ENCODE measurements at regions not wholly inside any gene's neighbourhood (a gene's known extent, or its start where the extent isn't known, plus 50 kb on each side); places are given as distances from the start of the nearest gene placed in this dataset.

DNA sequence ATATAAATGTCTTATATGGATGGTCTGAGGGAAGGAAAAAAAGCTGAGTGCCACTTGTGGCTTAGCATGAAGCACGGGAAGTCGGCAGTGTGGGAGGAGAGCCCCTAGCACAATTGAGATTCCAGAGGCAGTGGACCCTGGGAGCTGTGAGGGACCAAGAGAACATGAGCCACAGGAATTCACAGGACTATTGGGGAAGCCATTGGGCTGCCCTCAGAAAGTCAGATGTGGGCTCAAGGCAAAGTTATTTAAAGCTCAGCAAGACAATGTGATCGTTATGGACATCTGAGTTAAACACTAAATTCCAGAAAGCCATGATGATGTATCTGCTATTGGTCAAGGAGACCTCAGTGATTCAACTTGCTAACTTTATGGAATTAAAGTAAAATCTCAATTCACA, 380.8 kb upstream of the IL12A start:
- 69 to 75% (median 72%) methylated on average over 3 of the region's 3 CpGs for WGBS, 4 donors
- no peak for TF ChIP-seq POLR2A (IDR thresholded peaks at IDR 0.05)
- TF ChIP-seq, protein P1, sequence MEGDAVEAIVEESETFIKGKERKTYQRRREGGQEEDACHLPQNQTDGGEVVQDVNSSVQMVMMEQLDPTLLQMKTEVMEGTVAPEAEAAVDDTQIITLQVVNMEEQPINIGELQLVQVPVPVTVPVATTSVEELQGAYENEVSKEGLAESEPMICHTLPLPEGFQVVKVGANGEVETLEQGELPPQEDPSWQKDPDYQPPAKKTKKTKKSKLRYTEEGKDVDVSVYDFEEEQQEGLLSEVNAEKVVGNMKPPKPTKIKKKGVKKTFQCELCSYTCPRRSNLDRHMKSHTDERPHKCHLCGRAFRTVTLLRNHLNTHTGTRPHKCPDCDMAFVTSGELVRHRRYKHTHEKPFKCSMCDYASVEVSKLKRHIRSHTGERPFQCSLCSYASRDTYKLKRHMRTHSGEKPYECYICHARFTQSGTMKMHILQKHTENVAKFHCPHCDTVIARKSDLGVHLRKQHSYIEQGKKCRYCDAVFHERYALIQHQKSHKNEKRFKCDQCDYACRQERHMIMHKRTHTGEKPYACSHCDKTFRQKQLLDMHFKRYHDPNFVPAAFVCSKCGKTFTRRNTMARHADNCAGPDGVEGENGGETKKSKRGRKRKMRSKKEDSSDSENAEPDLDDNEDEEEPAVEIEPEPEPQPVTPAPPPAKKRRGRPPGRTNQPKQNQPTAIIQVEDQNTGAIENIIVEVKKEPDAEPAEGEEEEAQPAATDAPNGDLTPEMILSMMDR (IDR thresholded peaks at IDR 0.05), result no peak
- intact Hi-C loops (cut with DNase I), result no loop called here

DNA sequence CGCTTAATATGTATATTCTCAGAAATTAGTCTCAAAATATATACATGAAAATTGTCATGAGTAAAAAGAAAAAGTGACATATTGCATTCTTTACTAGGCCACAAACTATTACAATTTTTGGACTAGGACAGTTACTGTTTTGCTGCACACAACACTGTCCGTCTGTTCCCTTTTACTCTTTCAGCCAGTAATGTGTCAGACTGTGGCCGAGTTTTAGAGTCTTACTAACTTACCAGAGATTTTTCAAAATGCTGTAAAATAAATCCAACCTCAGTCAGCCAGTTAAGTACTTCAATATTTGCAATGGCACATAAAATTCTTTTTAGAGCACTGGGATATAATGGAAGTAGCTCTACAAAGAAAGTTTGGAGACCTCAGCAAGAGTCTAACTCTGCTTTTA, 380.3 kb upstream of the IL12A start:
- H3K36me3 ChIP-seq (replicated peaks in 1 of 2), result no peaks in the 10 kb centered on the region
- TF ChIP-seq, protein P1 (IDR thresholded peaks at IDR 0.05), result no peak
- TF ChIP-seq POLR2A (IDR thresholded peaks at IDR 0.05), result no peak
- H3K27me3 ChIP-seq, result no peaks in the 10 kb centered on the region
- intact Hi-C loops (cut with DNase I), result no loop called here
- DNase-seq, result no peak
- 67 to 82% (median 74%) methylated on average over 3 of the region's 3 CpGs for WGBS, 4 donors
- H3K27ac ChIP-seq, result no peak overlapping the region
- no peaks in the 10 kb centered on the region for H3K4me1 ChIP-seq (replicated peaks in 1 of 2)
- H3K9me3 ChIP-seq (replicated peaks in 1 of 3), result no peaks in the 10 kb centered on the region
- H3K4me3 ChIP-seq, result no peak overlapping the region

More for the DNA sequence above, 380.8 kb upstream of the IL12A start:
- Histone ChIP-seq H3K4me1 (replicated peaks in 1 of 2) (no peaks in the 10 kb centered on the region), H3K4me3 (no peak overlapping the region), H3K36me3 (replicated peaks in 1 of 2) (no peaks in the 10 kb centered on the region), H3K27ac (no peak overlapping the region), H3K27me3 (no peaks in the 10 kb centered on the region), H3K9me3 (replicated peaks in 1 of 3) (no peaks in the 10 kb centered on the region)
- no peak for DNase-seq

DNA sequence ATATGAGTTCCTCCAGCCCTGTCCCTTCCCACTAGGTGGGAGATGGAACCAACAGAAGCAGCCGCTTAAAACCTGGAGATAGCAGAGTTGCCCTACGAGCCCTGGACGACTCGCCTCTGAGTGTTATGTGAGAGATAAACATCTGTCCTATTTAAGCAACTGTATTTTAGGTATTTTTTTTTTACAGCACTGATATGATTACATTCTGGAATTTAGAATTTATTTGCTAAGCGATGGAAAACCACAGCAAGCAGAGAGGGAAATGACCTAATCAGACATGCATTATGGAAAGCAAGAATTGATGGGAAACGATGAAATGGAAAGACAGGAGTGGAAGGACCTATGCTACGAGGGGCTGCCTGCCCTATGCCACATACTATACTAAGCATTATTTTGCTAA, 379.0 kb upstream of the IL12A start:
- H3K9me3 ChIP-seq (replicated peaks in 1 of 3), result no peaks in the 10 kb centered on the region
- H3K27me3 ChIP-seq, result no peaks in the 10 kb centered on the region
- H3K4me1 ChIP-seq (replicated peaks in 1 of 2), result no peaks in the 10 kb centered on the region
- no peak overlapping the region for H3K4me3 ChIP-seq
- DNase-seq, result no peak
- intact Hi-C loops (cut with DNase I), result loop anchor here (10.0 kb wide), 1 partner anchor 195 kb away; no protein-coding TSS in a partner anchor
- WGBS, 4 donors, result 74 to 80% (median 76%) methylated on average over 7 of the region's 7 CpGs
- TF ChIP-seq POLR2A (IDR thresholded peaks at IDR 0.05), result no peak
- TF ChIP-seq, protein P1 (IDR thresholded peaks at IDR 0.05), result no peak
- no peaks in the 10 kb centered on the region for H3K36me3 ChIP-seq (replicated peaks in 1 of 2)
- no peak overlapping the region for H3K27ac ChIP-seq

DNA sequence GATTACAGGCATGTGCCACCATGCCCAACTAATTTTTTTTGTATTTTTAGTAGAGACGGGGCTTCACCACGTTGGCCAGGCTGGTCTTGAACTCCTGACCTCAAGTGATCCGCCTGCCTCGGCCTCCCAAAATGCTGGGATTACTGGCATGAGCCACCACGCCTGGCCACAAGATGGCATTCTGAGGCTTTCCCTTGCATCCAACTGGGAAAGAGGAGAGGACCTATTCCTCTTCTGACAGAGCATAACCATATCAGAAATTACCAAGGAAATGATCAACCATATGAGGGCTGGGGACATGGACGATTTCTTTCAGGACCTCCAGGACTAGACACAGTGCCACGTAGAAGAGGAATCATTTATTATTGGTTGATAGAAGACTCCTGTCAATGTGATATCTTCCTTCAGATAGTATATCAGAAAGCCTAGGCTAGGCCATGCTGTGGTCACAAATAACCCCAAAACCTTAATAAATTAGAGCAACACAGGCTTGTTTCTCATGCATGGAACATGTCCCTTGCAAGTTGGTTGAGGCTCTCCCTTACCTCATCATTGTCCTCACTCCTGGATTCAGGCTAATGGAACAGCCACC, 372.3 kb upstream of the IL12A start:
- peak in 5 of 7 donors; percentile 7 to 60 (median 14) for DNase-seq
- no peaks in the 10 kb centered on the region for H3K9me3 ChIP-seq (replicated peaks in 1 of 3)
- intact Hi-C loops (cut with DNase I), result loop anchor here (10.0 kb wide), 1 partner anchor 188 kb away; no protein-coding TSS in a partner anchor
- no peak overlapping the region for H3K4me3 ChIP-seq
- no peaks in the 10 kb centered on the region for H3K4me1 ChIP-seq (replicated peaks in 1 of 2)
- 40 to 59% (median 45%) methylated on average over 5 to 7 of the region's 7 CpGs for WGBS, 4 donors
- TF ChIP-seq, protein P1 (IDR thresholded peaks at IDR 0.05), result peak in 4 of 6 experiments; percentile 15 to 53 (median 44)
- no peak for TF ChIP-seq POLR2A (IDR thresholded peaks at IDR 0.05)
- no peaks in the 10 kb centered on the region for H3K27me3 ChIP-seq
- no peaks in the 10 kb centered on the region for H3K36me3 ChIP-seq (replicated peaks in 1 of 2)
- no peak overlapping the region for H3K27ac ChIP-seq

Measured in adrenal gland (tissue), 9 donors.